ENCODE measurements at regions not wholly inside any gene's neighbourhood (a gene's known extent, or its start where the extent isn't known, plus 50 kb on each side); places are given as distances from the start of the nearest gene placed in this dataset.
"Not testable (repeated sequence)": the region's sequence is repeated elsewhere in the genome, so short reads cannot be mapped to it uniquely, and the experiment has no call there.

- Histone ChIP-seq H3K27me3 (no peaks in the 10 kb centered on the region), H3K36me3 (no peaks in the 10 kb centered on the region), H3K4me3 (no peak overlapping the region), H3K9ac (ENCODE audit: low read depth in 2 of 2, low read length in 2 of 2) (no peak overlapping the region), H3K4me1 (no peaks in the 10 kb centered on the region), H3K9me3 (peaks cover 4% of the 10 kb centered on the region), H3K27ac (no peak overlapping the region)
- intact Hi-C loops (cut with DNase I): no loop called here
- no peak for TF ChIP-seq CTCF (IDR thresholded peaks at IDR 0.05)
- no peak for DNase-seq
These were observed 63.3 kb downstream of the RBFOX3 start for GRCh38 chr17:79547586-79547985.

DNA sequence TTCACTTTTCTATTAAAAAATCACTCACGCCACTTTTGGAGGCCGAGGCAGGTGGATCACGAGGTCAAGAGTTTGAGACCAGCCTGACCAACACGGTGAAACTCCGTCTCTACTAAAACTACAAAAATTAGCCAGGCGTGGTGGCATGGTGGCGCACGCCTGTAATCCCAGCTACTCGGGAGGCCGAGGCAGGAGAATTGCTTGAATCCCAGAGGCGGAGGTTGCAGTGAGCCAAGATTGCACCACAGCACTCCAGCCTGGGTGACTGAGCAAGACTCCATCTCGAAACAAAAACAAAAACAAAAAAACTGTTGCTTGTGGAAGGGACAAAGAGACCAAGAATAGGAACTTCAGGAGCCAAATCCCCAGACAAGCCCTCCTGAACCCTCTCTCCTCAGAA, 63.7 kb downstream of the RBFOX3 start:
- H3K4me1 ChIP-seq; H3K27me3 ChIP-seq; intact Hi-C loops (cut with DNase I); H3K9me3 ChIP-seq; H3K4me3 ChIP-seq; DNase-seq; H3K9ac ChIP-seq (ENCODE audit: low read depth in 2 of 2, low read length in 2 of 2); H3K27ac ChIP-seq; H3K36me3 ChIP-seq: not testable (repeated sequence)

- Histone ChIP-seq H3K27me3 (no peaks in the 10 kb centered on the region), H3K9me3 (no peaks in the 10 kb centered on the region), H3K9ac (ENCODE audit: low read depth in 2 of 2, low read length in 2 of 2) (no peak overlapping the region), H3K4me1 (no peaks in the 10 kb centered on the region), H3K27ac (no peak overlapping the region), H3K4me3 (no peak overlapping the region), H3K36me3 (no peaks in the 10 kb centered on the region)
- intact Hi-C loops (cut with DNase I): no loop called here
- no peak for DNase-seq
- TF ChIP-seq CTCF (IDR thresholded peaks at IDR 0.05): no peak
These were observed 64.5 kb downstream of the RBFOX3 start for GRCh38 chr17:79546386-79546785.

GRCh38 chr17:79545251-79546005, 65.4 kb downstream of the RBFOX3 start:
- TF ChIP-seq CTCF (IDR thresholded peaks at IDR 0.05): no peak
- Histone ChIP-seq H3K27me3 (no peaks in the 10 kb centered on the region), H3K36me3 (no peaks in the 10 kb centered on the region), H3K9ac (ENCODE audit: low read depth in 2 of 2, low read length in 2 of 2) (no peak overlapping the region), H3K4me1 (no peaks in the 10 kb centered on the region), H3K4me3 (no peak overlapping the region), H3K9me3 (no peaks in the 10 kb centered on the region), H3K27ac (no peak overlapping the region)
- intact Hi-C loops (cut with DNase I): no loop called here
- DNase-seq: no peak

GRCh38 chr17:79544142-79544914, 66.5 kb downstream of the RBFOX3 start:
- Histone ChIP-seq H3K9ac (ENCODE audit: low read depth in 2 of 2, low read length in 2 of 2) (no peak overlapping the region), H3K27me3 (no peaks in the 10 kb centered on the region), H3K9me3 (no peaks in the 10 kb centered on the region), H3K4me3 (no peak overlapping the region), H3K4me1 (no peaks in the 10 kb centered on the region), H3K27ac (no peak overlapping the region), H3K36me3 (no peaks in the 10 kb centered on the region)
- DNase-seq: no peak
- intact Hi-C loops (cut with DNase I): no loop called here
- no peak for TF ChIP-seq CTCF (IDR thresholded peaks at IDR 0.05)

DNA sequence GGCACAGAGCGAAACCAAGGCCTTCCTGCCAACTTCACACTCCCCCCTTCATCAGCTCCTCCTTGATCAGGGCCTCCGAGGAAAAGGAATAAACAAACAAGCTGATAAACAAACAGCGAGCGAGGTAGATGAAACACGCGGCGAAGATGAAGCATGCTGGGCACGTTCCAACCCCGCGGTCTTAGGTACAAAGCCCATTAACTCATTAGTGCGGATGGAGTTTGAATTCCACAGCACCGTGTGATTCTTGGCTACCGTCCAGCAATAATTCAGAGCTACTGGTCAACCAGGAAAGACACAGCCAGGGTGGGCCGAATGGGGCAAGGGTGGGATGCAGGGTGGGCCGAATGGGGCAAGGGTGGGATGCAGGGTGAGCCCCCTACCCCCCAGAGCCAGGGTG, 67.3 kb downstream of the RBFOX3 start:
- Histone ChIP-seq H3K9ac (ENCODE audit: low read depth in 2 of 2, low read length in 2 of 2) (no peak overlapping the region), H3K27me3 (no peaks in the 10 kb centered on the region), H3K4me3 (no peak overlapping the region), H3K27ac (no peak overlapping the region), H3K9me3 (no peaks in the 10 kb centered on the region), H3K4me1 (no peaks in the 10 kb centered on the region), H3K36me3 (no peaks in the 10 kb centered on the region)
- no peak for DNase-seq
- intact Hi-C loops (cut with DNase I): no loop called here
- TF ChIP-seq CTCF (IDR thresholded peaks at IDR 0.05): no peak
